HG03432 (cell line): ENCODE measurements at regions not wholly inside any gene's neighbourhood (a gene's known extent, or its start where the extent isn't known, plus 50 kb on each side); places are given as distances from the start of the nearest gene placed in this dataset.

Experiments used
- ATAC-seq: cut with Tn5 transposase; IDR thresholded peaks from one replicate; pipeline ENCODE4 v1.9.1; 2021; ENCODE audit warnings: mild to moderate bottlenecking, moderate library complexity; ENCODE audit not compliant: unreplicated experiment

DNA sequence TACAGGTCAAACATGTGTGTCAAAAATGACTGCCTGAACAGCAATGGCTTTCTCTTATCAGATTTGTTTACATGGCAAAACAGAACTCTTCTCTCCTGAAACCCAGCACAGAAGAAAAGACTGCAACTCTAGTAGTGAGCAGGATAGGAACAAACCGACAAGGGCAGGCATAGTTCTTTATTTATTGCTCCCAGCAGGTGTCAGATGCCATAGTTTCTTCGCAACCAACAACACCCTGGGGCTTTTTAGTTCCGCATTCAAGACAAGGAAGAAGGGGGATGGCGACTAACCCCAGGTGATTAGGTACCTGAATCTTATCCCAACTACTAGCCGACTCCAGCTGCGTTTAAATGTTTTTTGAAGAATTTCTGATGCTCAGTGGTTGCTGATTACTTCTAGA, 367.5 kb upstream of the FIGN start:
- ATAC-seq, result no peak

DNA sequence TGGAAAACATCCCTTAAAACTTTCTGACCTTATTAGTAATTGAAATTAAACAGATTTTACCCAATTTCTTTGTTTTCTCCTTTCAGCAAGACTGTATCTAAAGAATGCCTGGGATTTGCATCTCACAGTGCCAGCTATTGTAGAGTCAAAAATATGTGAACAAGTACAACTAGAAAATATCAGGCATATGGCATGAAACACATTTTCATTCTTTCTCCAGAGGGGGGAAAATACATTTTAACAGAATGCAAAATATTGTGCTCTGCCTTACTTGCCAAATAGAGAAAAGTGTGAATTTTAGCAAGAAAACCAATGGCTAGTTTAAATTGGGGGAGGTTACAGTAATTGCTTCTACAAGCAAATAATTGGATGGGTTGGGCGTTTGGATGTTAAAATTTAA, 366.6 kb upstream of the FIGN start:
- ATAC-seq, result no peak

DNA sequence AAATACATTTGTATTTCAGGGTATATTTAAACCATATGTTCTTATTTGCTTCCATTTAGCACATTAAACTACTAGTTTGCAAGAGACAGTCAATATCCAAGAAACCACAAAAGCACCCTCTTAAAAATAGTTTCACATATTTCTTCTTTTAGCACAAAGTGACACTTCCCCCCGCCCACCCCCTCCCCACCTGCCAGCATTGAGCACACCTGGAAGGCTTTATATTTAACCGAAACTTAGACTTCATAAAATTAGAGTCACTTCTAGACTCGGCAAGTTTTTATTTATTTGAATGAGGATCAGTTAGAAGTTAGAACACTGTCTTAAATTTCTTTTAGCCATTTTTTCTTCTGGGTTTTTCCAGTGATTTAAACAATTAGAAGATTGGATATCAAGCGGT, 355.9 kb upstream of the FIGN start:
- ATAC-seq, result no peak

DNA sequence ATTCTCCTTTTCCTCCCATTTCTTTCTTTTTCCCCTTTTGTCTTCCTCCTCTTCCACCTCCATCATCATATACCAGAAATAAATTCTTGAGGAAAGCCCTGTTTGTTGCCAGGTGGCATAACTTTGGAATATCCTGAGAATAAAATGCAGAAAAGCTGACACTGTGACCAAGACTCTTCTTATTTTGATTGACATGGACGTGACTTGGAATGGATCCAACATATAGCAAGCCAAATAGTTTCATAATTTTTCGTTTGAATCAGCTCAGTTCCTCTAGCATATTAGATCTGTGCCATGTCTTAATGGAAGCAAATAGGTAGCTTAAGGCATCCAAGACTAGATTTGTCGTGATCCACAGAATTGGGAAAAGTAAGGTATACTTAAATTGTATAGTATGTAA, 354.7 kb upstream of the FIGN start:
- ATAC-seq, result no peak

DNA sequence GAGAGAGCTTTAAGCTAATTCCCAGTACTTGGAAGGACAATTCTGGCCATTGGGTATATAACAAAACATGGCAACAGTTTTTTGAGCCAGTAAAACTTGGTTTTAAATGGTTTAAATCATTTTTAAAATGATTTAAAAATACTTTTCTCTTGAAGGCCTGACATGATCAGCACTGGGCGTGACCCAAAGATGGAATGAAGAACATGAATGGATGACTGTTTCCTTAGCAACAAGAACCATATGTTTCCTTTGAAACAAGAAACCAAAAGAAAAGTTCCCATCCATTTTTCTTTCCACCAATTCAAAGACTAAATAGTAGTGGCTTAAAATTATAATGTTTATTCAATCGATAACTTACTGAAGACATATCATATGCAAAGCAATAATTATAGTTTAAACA, 348.3 kb upstream of the FIGN start:
- ATAC-seq, result no peak

DNA sequence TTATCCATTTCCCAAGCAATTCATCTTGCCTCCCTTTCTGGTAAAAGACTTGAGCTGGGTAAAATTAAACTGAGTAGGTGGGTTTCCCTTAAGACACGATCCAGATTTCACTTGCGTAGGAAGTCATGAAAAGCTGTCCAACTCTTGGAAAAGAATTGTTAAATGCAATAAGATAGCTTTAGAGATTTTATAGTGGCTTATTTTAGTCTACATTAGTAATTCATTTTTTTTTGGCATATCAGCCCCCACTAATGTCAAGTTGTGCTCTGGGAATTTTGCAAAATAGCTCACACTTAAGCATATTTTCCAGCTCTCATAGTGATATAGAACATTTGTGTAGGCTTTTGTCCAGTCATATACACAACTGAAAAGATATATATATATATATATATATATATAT, 344.7 kb upstream of the FIGN start:
- ATAC-seq, result no peak

DNA sequence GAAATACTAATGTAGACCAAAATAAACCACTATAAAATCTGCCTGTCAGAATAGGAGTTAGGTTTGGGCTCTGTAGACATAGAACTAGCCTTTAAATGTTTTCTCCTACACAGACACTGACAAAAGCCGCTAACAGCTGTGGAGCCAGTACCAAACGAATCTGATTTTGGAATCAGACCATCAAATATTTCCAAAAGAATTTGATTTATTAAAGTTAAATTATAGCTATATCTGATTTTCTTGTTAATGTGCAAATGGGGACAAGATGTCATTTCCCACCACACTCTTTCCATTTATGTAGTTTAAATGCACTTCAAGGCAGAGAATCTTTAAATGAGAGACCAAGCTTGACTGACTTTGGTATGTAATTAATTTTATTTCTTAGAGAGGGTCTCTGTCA, 343.4 kb upstream of the FIGN start:
- no peak for ATAC-seq

DNA sequence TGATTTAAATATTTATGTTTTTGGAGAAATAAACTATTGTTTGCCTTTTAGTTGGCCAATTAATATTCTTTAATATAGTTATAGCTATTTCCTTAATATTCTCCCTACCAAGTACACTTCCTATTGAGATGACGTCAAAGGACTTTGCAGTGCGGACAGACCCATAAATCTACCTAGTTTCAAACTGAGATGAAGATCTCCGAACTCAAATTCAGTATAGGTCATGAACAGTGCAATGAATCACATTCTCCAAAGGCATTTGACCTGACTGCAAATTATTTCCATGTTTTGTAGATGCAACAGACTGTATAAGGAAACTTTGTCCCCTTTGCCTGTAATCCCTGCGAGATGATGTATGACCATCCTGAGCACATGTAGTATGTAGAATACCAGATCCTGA, 342.6 kb upstream of the FIGN start:
- no peak for ATAC-seq

DNA sequence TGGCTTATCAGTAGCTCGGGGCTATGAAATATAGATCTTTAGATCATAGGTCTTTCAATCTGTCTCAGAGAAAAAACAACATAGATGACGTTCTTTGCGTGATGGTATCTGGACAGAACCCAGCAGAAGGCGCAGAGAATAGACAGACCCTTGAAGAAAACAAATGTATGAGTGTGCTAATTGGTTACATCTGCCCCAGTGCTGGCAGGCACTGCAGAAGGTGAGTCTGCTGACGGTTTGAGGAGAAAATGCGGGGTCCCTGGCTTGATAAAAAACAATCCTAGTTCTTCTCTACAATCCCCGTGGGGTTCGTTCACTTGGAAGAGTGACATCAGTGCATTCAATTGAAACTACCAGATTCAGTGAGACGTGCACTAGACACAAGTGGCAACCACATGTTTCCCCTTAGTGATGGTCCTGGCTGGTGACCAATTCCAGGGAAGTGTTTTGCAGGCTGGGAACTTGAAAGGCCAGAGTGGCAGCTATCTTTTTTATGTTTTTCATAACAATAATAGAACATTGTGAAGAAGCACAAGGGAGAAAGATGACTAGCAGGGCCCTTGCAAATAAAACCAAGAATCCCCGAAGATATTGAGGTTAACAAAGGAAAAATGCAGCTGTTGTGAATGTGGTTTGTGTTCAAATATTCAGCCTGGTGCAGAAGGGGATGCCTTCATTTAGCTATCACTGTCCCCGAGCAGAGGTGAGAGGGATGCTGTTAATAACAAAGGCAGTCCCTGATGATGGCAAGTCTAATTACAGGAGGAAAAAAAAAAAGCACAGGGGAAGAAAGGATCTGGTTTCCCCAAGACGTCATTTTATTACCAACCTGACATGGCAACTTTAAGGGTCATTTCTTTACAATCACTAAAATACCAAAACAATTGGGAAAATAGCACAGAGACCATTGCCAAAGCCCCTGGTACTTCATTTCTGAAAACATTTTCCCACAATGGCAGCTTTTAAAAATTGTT, 337.6 kb upstream of the FIGN start:
- ATAC-seq, result no peak

DNA sequence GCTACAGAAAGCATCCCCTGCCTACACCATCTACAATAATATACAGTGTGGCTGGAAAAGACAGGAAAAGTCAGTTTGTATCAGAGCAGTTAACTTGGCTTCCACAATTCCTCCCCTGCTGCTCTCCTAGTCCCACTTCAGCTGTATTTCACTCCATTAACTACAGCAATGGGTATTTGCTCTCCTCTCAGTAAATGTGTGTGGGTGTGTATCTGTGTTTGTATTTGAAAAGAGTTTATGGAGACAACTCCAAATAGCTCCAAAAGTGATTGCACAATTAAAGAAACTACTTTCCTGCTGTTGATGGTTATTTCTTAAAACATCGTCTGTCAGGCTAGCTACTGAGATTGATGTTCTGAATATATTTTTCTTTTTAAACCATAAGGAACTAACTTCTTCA, 333.7 kb upstream of the FIGN start:
- ATAC-seq, result no peak

DNA sequence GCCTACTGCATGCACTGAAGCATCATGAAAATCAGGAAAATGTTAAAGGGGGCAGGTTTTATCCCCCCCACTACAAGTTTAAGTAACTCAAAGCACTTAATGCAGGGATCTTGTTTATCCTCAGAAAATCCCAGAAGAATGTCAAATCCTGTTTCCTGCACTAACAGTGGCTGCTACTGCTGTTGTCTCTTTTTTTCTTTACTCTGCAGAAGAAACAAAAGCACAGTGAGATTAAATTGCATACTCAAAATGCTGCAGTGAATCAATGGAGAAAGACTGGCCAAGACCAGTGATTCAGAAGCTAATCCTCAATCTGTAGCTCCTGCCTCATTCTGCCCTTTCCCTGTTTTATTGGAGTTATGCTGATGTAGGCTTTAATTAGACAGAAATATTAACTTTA, 332.3 kb upstream of the FIGN start:
- ATAC-seq, result no peak

DNA sequence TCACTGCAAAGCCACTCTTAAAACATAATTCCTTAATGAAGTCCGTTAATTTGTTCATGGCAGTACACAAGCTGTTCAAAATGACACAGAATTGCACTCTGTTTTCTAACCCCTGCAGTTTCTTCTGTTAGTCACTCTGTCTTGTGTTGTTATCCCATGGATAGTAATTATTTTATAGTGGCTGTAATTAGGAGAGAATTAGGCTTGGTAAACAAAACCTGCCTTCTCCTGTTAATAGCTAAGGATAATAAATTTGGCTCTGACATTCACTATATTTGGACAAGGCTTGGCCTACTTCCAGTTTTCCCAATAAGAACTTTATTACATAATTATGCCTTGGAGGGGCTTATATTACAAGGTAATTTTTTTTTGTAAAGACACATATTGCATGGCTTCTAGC, 330.3 kb upstream of the FIGN start:
- ATAC-seq, result no peak

DNA sequence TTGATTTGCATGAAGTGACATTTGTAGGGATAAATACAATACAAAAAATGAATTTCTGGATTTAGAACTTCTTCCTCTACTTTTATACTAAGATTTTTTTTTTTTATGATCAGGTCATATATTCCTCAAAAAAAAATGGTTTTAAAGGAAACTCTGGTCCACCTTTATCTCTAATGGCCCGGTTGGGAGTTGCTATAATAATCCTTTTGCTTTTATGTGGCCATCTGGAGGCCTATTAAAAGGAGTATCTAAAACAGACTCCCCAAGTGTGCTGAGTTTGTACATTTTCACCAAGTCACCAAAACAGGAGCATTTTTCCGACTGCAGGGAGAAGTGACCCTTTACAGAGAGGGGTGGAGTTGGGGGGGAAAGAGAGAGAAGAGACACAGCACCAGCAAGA, 329.2 kb upstream of the FIGN start:
- no peak for ATAC-seq

DNA sequence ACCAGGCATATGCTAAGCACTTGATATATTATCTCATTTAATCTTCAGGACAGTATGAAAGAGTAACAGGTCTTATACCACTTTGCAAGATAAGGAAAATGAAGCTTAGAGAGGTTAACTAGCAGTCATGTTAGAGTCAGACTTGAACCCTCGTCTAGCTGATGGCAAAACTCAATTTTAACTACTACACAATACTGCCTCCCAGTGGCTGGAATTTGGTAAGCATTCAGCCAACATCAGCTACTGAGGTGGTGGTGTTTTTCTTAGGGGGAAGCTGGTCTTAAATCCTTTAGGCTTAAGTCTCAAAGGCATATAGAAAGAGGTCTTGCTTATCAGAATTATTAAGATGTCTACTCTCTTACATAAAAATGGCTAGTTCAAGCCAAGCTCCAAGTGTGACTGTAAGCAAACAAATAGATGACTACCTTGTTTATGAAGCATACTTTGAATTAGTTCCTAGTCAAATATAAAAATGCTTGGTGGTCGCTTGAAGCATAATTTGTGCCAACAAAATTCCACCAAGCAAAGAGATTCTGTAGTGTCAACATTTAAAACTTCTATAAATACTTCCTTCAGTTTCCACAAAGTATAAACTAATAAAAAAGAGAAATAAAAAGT, 325.4 kb upstream of the FIGN start:
- peak; percentile 78 for ATAC-seq

DNA sequence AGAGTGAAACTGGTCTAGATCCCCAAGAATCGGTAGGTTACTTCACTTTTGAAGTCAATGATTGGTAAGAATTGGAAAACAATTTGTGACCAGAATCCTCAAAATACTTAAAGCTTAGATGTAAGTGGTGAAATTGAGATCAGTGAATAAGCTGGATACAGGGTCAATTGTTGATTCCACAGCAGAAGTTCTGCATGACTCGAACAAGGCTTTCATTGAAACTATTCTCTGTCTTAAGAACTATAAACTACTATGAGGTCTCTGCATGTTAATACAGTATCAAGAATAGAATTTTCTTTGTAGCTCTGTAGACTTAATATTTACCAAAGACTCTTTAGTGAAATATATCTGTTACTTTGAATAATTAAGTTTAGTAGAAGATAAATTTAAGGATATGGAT, 324.2 kb upstream of the FIGN start:
- ATAC-seq, result no peak

DNA sequence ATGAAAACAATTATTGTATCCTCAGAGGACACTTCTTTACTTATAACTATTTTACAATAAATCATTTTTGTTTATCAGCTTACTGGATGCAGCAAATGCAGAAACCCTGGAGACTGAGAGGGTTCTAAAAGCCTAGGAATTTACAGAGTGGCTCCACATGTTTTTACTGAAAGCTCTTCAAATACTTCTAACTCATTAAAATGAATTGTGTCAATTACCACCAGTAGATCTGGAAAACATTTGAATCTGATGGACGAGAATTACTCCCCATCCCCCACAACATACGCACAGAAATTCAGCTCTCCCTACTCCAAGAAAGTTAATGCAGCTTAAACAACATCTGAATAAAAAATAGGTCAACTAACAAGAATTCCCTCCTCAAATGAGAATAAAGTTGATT, 319.8 kb upstream of the FIGN start:
- no peak for ATAC-seq

DNA sequence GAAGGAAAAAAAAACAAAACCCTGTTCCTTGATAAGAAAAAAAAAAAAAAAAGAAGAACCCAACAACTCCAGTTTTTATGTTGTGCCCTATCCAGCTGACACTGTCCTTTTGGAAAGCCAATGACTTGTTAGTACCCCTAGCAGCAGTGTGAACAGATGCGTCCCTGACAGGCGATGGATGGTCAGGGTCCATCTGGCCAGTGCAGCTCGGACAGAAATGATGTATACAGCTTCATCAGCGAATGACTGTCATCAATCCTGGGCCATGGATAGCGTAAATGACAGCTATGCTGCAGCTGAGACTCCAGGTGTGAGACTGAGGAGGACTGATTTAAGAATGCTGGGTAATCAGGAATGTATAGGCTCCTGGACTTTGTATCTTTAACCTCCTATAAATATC, 318.8 kb upstream of the FIGN start:
- ATAC-seq, result no peak

DNA sequence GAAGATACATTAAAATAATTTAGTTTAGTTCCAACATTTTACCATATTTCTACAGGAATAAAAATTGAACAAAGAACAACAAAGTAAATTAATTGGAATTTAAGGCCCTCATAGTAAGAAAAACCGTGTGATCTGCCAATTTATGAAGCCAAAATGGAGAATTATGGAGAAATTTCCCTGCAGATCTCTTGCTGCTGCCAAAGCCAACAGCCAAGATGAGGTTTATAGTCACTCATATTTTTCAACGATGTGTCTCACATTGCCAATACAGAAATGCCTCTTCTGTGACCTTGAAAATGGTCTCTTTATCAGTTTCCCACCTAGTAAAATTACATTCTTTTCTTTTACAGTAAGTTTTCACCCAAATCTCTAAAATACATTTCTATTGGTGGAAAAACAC, 317.2 kb upstream of the FIGN start:
- ATAC-seq, result no peak

DNA sequence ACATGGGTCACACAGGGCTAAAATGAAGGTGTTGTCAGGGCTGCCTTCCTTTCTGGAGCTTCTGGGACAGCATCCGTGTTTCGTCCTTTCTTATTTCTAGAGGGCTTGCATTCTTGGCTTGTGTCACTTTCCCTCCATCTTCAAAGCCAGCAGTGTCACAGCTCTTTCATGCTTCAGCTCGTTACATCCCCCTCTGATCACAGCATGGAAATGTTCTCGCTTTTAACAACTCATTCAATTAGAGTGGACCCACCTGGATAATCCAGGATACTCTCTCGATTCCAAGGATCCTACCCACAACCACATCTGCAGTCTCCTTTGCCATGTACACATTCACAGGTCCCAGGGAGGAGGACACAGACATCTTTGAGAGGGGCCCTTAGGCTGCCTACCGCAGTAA, 316.2 kb upstream of the FIGN start:
- ATAC-seq, result no peak

DNA sequence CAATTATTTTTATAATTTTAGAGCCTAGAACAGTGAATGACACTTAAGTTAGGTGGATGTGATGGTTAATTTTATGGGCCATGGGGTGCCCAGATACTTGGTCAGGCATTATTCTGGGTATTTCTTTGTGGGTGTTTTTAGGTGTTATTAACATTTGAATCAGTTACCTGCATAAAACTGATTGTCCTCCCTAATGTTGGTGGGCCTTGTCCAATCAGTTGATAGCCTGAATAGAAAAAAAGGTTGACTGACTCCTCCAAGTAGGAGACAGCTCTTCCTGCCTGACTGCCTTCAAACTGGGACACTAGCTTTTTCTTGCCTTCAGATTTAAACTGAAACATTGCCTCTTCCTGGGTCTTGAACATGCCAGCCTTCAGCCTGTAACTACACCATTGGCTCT, 312.9 kb upstream of the FIGN start:
- no peak for ATAC-seq

DNA sequence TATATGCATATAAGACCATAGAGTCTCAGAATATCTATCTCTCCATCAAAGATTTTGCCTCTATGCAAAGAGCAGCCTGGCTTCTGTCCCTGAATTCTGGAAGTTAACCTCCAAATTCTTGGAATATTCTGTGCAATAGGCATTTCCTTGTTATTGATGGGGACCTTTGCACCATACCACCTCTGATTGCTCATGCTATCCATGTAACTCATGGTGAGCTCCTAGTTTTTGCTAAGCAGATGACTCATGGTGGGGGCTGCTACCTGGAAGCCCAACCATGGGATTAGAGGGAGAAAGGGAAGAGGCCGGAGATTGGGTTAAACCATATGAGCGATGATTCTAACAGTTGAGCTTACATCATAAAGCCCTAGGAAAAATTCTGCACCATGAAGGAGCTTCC, 310.2 kb upstream of the FIGN start:
- no peak for ATAC-seq

DNA sequence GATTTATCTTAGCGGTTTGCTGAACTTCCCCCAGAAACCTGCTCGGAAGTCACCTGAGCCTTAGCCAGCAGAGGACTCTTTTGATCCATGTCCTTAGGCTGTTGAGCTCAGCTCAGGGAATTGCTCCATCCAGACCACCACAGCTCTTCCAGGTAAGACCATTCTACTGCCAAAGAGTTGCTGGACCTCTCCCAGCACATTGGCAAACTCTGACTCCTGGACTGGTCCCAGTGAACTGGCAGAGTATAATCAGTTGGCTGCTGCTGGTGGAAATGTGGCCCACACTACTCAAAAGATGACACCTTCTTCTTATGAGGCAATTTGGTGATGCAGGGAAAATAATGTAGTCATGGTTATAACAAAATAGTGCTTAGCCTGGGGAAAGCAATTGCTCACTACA, 308.8 kb upstream of the FIGN start:
- ATAC-seq, result no peak

DNA sequence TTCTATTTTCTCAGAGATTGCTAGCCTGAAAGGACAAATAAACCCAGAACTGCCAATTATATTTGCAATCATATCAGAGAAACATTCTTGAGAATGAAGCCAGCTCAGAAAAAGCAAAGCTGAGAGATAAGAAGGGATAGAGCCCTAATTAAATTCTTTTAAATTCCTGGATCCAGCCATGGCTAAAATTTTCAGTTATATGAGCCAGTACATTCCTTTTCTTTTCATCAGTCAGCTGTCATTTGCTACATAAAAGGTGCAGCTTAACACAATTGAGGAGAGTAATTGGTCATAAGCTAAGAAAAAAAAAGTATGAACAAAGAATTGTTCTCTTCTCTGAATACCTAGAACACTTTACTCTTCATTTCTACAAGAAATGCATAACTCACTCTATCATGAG, 303.5 kb upstream of the FIGN start:
- ATAC-seq, result no peak
